ENCODE measurements at regions not wholly inside any gene's neighbourhood (a gene's known extent, or its start where the extent isn't known, plus 50 kb on each side); places are given as distances from the start of the nearest gene placed in this dataset.

DNA sequence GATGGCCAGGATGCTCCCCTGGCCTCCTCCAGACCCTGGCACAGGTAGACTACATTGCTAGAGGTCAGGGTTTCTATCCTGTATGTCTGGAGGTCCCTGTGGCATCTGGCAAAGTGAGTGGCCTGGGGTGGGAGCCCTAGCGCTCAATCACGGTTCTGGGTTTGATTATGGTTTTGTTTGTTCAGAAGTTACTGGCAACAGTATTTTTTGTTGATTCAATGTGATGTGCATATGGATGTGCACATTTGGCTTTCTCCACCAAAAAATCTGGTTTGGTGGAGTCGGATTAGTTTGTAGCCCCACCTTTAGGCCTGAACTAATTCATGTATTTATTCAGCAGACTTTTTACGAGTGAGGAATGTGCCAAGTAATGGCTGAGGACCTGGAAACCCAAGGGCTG lies 109.7 kb downstream of the VEGFA start (continued):
- no peak for TF ChIP-seq RAD21 (IDR thresholded peaks at IDR 0.05; ENCODE audit: low read length)
- TF ChIP-seq, protein P1, sequence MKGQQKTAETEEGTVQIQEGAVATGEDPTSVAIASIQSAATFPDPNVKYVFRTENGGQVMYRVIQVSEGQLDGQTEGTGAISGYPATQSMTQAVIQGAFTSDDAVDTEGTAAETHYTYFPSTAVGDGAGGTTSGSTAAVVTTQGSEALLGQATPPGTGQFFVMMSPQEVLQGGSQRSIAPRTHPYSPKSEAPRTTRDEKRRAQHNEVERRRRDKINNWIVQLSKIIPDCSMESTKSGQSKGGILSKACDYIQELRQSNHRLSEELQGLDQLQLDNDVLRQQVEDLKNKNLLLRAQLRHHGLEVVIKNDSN (IDR thresholded peaks at IDR 0.05; ENCODE audit: borderline replicate concordance, low read depth), result no peak
- TF ChIP-seq, protein P2, sequence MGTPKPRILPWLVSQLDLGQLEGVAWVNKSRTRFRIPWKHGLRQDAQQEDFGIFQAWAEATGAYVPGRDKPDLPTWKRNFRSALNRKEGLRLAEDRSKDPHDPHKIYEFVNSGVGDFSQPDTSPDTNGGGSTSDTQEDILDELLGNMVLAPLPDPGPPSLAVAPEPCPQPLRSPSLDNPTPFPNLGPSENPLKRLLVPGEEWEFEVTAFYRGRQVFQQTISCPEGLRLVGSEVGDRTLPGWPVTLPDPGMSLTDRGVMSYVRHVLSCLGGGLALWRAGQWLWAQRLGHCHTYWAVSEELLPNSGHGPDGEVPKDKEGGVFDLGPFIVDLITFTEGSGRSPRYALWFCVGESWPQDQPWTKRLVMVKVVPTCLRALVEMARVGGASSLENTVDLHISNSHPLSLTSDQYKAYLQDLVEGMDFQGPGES (IDR thresholded peaks at IDR 0.05; ENCODE audit: low read depth, low read length), result no peak
- no peak for TF ChIP-seq RFX5 (IDR thresholded peaks at IDR 0.05; ENCODE audit: low read length)
- no peak for TF ChIP-seq RXRA (IDR thresholded peaks at IDR 0.05; ENCODE audit: borderline replicate concordance, low read depth)

DNA sequence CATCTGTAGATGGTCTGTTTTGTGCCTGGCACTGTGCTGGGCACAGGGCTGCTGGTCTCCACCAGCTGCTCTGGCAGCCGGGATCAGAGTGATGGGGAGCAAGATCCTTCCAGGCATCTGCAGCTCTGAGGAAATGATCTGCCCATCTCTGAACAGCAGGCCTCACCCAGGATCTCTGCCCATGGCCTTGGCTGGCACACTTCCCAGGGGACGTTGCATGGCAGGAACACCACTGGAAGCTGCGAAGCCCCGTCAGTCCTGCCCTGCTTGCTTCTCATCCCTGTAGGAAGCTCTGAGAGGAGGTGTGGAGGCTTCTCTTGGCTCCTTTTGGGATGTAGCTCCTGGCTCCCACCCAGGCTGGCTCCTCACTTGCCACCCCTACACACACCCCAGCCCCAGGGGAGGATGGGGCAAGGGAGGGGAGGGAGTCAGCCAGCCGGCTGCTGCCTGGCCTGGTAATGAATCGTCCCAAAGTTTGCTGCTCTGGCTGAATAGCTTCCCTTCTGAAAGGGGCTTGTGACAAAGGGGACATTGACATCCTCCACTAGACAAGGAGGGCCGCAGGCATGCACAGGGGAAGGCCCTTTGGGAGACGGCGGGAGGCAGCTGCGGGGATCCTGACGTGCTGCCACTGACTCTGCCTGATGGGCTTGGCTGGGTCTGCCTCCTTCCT lies 108.9 kb downstream of the VEGFA start:
- H3K4me3 ChIP-seq (ENCODE audit: low read depth in 2 of 2, low read length in 1 of 2), result no peak overlapping the region
- H3K9me3 ChIP-seq, result no peaks in the 10 kb centered on the region
- POLR2A ChIA-PET, result interaction anchor here (0.8 to 1.6 kb wide), 6 partner anchors 23 to 208 kb away, joined by 3 to 10 read pairs (median 3); no protein-coding TSS in a partner anchor
- no peak overlapping the region for H3K4me2 ChIP-seq
- H3K27me3 ChIP-seq (ENCODE audit: insufficient read depth), result no peaks in the 10 kb centered on the region
- H3K9me2 ChIP-seq, result no peaks in the 10 kb centered on the region
- H2AFZ ChIP-seq (ENCODE audit: low read depth), result no peak overlapping the region
- no peaks in the 10 kb centered on the region for H4K20me1 ChIP-seq (ENCODE audit: insufficient read depth)
- no peak overlapping the region for H3K9ac ChIP-seq
- H3K79me2 ChIP-seq (ENCODE audit: insufficient read depth), result no peaks in the 10 kb centered on the region
- peaks cover 0 to 63% of the 10 kb centered on the region in 2 experiments; a peak in 2 of 4 replicates for H3K4me1 ChIP-seq (ENCODE audit: control insufficient read depth in 1 of 2, insufficient read depth in 2 of 2, low read depth in 1 of 2, low read length in 1 of 2)
- peak; percentile 80 for DNase-seq
- CTCF ChIA-PET, result interaction anchor here (0.7 to 3.1 kb wide), 8 partner anchors 15 to 196 kb away, joined by 3 to 12 read pairs (median 3); partner anchors contain the start of gene VEGFA
- TF ChIP-seq GABPA (IDR thresholded peaks at IDR 0.05; ENCODE audit: low read depth) (no peak), TEAD4 (IDR thresholded peaks at IDR 0.05; ENCODE audit: borderline replicate concordance, insufficient read depth) (no peak), RCOR1 (IDR thresholded peaks at IDR 0.05; ENCODE audit: low read length) (peak; percentile 62; the same call in 1 of the 2 replicates), RXRA (IDR thresholded peaks at IDR 0.05; ENCODE audit: borderline replicate concordance, low read depth) (no peak), FOSL2 (IDR thresholded peaks at IDR 0.05; ENCODE audit: borderline replicate concordance, low read depth) (no peak), RAD21 (IDR thresholded peaks at IDR 0.05; ENCODE audit: low read length) (peak; percentile 26; the same call in 1 of the 2 replicates), EZH2phosphoT487 (IDR thresholded peaks at IDR 0.05; ENCODE audit: borderline replicate concordance, low read depth) (no peak), GATA2 (CRISPR knock-in tag; IDR thresholded peaks at IDR 0.05) (peak; percentile 74), EP300 (IDR thresholded peaks at IDR 0.05; ENCODE audit: borderline replicate concordance in 1 of 2, low read depth in 1 of 2, low read length in 1 of 2) (peak in 1 of 2 experiments; percentile 53; a peak in 2 of 4 replicates), CHD2 (IDR thresholded peaks at IDR 0.05; ENCODE audit: low read length, partially characterized antibody) (peak; percentile 30), SMC3 (IDR thresholded peaks at IDR 0.05; ENCODE audit: low read depth, low read length) (peak; percentile 6; the same call in 1 of the 2 replicates), TCF12 (IDR thresholded peaks at IDR 0.05) (no peak), MEF2A (IDR thresholded peaks at IDR 0.05; ENCODE audit: borderline replicate concordance, low read depth) (no peak), YY1 (IDR thresholded peaks at IDR 0.05; ENCODE audit: low read depth) (no peak), NFIC (IDR thresholded peaks at IDR 0.05; ENCODE audit: borderline replicate concordance) (no peak), SIN3A (IDR thresholded peaks at IDR 0.05; ENCODE audit: borderline replicate concordance, low read depth, low read length) (no peak), FOXM1 (IDR thresholded peaks at IDR 0.05; ENCODE audit: low read depth) (no peak), NRF1 (IDR thresholded peaks at IDR 0.05; ENCODE audit: low read depth, low read length) (no peak)
- TF ChIP-seq, protein P3, sequence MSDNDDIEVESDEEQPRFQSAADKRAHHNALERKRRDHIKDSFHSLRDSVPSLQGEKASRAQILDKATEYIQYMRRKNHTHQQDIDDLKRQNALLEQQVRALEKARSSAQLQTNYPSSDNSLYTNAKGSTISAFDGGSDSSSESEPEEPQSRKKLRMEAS (IDR thresholded peaks at IDR 0.05; ENCODE audit: low read depth), result no peak
- TF ChIP-seq, protein P4, sequence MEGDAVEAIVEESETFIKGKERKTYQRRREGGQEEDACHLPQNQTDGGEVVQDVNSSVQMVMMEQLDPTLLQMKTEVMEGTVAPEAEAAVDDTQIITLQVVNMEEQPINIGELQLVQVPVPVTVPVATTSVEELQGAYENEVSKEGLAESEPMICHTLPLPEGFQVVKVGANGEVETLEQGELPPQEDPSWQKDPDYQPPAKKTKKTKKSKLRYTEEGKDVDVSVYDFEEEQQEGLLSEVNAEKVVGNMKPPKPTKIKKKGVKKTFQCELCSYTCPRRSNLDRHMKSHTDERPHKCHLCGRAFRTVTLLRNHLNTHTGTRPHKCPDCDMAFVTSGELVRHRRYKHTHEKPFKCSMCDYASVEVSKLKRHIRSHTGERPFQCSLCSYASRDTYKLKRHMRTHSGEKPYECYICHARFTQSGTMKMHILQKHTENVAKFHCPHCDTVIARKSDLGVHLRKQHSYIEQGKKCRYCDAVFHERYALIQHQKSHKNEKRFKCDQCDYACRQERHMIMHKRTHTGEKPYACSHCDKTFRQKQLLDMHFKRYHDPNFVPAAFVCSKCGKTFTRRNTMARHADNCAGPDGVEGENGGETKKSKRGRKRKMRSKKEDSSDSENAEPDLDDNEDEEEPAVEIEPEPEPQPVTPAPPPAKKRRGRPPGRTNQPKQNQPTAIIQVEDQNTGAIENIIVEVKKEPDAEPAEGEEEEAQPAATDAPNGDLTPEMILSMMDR (IDR thresholded peaks at IDR 0.05), result no peak
- TF ChIP-seq, protein P5, sequence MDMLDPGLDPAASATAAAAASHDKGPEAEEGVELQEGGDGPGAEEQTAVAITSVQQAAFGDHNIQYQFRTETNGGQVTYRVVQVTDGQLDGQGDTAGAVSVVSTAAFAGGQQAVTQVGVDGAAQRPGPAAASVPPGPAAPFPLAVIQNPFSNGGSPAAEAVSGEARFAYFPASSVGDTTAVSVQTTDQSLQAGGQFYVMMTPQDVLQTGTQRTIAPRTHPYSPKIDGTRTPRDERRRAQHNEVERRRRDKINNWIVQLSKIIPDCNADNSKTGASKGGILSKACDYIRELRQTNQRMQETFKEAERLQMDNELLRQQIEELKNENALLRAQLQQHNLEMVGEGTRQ (IDR thresholded peaks at IDR 0.05; ENCODE audit: borderline replicate concordance, low read depth, low read length), result no peak
- TF ChIP-seq, protein P6, sequence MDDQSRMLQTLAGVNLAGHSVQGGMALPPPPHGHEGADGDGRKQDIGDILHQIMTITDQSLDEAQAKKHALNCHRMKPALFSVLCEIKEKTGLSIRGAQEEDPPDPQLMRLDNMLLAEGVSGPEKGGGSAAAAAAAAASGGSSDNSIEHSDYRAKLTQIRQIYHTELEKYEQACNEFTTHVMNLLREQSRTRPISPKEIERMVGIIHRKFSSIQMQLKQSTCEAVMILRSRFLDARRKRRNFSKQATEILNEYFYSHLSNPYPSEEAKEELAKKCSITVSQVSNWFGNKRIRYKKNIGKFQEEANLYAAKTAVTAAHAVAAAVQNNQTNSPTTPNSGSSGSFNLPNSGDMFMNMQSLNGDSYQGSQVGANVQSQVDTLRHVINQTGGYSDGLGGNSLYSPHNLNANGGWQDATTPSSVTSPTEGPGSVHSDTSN (IDR thresholded peaks at IDR 0.05), result no peak
- no peaks in the 10 kb centered on the region for H3K36me3 ChIP-seq (replicated peaks in 1 of 2; ENCODE audit: control insufficient read depth in 1 of 2, insufficient read depth in 2 of 2, low read length in 1 of 2)
- 73% methylated on average over 9 of the region's 11 CpGs for WGBS (ENCODE audit: low lambda C conversion rate)
- no peaks in the 10 kb centered on the region for H3F3A ChIP-seq (replicated peaks; ENCODE audit: insufficient read depth)
- peak overlapping the region in 1 of 2 experiments; percentile 94; a peak in 2 of 4 replicates for H3K27ac ChIP-seq (ENCODE audit: low read depth in 2 of 2, low read length in 1 of 2)

Measured in SK-N-SH (cell line).